Activated CD8-positive, alpha-beta memory T cell treated with anti-CD3 and anti-CD28 coated beads, Interleukin-2, amount 10 ng/mL, durations not matched to agents 7 days and 5 days (primary cell): ENCODE measurements at regions not wholly inside any gene's neighbourhood (a gene's known extent, or its start where the extent isn't known, plus 50 kb on each side); places are given as distances from the start of the nearest gene placed in this dataset.

Experiments used
- ATAC-seq: fragments of 150-1000 bp; cut with Tn5 transposase; one replicate; pipeline ENCODE4 v1.10.0; 2021; ENCODE audit warnings: moderate library complexity
- CTCF ChIA-PET: fragments of 350-600 bp; sonication (Branson Sonifier 250); formaldehyde crosslinking; loops from one replicate; lab custom pipeline; 2021; ENCODE audit warnings: antibody characterized with exemption; lab: Charles Lee
- DNase-seq: peaks from one replicate; pipeline ENCODE4 v3.0.0-alpha.2; 2020
- H3K27ac Mint-ChIP-seq: one replicate; pipeline ENCODE4 v1.8.0; 2021; ENCODE audit warnings: mild to moderate bottlenecking, mixed read lengths
- H3K27me3 Mint-ChIP-seq: one replicate; pipeline ENCODE4 v1.8.0; 2021; ENCODE audit warnings: mixed read lengths
- H3K36me3 Mint-ChIP-seq: one replicate; pipeline ENCODE4 v1.8.0; 2021; ENCODE audit warnings: mild to moderate bottlenecking, mixed read lengths
- H3K4me1 Mint-ChIP-seq: one replicate; pipeline ENCODE4 v1.8.0; 2021; ENCODE audit warnings: mixed read lengths
- H3K4me3 Mint-ChIP-seq: one replicate; pipeline ENCODE4 v1.8.0; 2021; ENCODE audit warnings: mild to moderate bottlenecking, moderate library complexity, mixed read lengths
- H3K9me3 Mint-ChIP-seq: one replicate; pipeline ENCODE4 v1.8.0; 2022; ENCODE audit warnings: low read depth, mixed read lengths

GRCh38 chr2:134104754-134105153, 149.1 kb upstream of the MGAT5 start:
- Mint-ChIP-seq H3K9me3 (no peaks in the 10 kb centered on the region), H3K4me1 (peaks cover 14% of the 10 kb centered on the region), H3K36me3 (peaks cover 1% of the 10 kb centered on the region), H3K27me3 (peaks cover 10% of the 10 kb centered on the region), H3K4me3 (no peak overlapping the region), H3K27ac (no peak overlapping the region)
- DNase-seq (peak; percentile 67), ATAC-seq (peak; percentile 85)
- CTCF ChIA-PET, result interaction anchor here (0.9 to 1.8 kb wide), 3 partner anchors 14 to 307 kb away, joined by 3 to 7 read pairs (median 3); no protein-coding TSS in a partner anchor

- H3K27me3 Mint-ChIP-seq, result peaks cover 8% of the 10 kb centered on the region
These were observed 146.5 kb upstream of the MGAT5 start for GRCh38 chr2:134107402-134107801.

DNA sequence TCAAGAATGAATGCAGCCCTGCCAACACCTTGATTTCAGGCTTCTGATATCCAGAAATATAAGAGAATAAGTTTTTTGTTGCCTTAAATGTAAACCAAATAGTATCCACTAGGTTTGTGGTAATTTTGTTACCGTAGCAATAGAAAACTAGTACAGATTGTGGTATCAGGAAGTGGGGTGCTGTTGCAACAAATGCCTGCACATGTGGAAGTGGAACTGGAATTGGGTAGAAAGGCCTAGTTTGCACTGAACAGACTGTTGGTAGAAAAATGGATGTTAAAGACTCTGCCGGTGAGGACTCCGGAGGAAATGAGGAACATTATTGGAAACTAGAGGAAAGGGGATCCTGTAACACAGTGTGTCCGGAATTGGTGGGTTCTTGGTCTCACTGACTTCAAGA, 145.8 kb upstream of the MGAT5 start:
- Mint-ChIP-seq H3K9me3 (peaks cover 2% of the 10 kb centered on the region), H3K4me1 (peaks cover 14% of the 10 kb centered on the region), H3K36me3 (peaks cover 1% of the 10 kb centered on the region), H3K27ac (no peak overlapping the region), H3K27me3 (peaks cover 7% of the 10 kb centered on the region), H3K4me3 (no peak overlapping the region)
- CTCF ChIA-PET, result interaction anchor here (1.9 kb wide), 1 partner anchor 10 kb away, joined by 6 read pairs; no protein-coding TSS in a partner anchor
- ATAC-seq (no peak), DNase-seq (no peak)

More at GRCh38 chr2:134107402-134107801, 146.5 kb upstream of the MGAT5 start:
- CTCF ChIA-PET, result no interaction called here
- DNase-seq (no peak), ATAC-seq (no peak)
- peaks cover 14% of the 10 kb centered on the region for H3K4me1 Mint-ChIP-seq
- H3K36me3 Mint-ChIP-seq, result peaks cover 1% of the 10 kb centered on the region
- H3K27ac Mint-ChIP-seq, result no peak overlapping the region
- no peak overlapping the region for H3K4me3 Mint-ChIP-seq
- peaks cover 2% of the 10 kb centered on the region for H3K9me3 Mint-ChIP-seq

DNA sequence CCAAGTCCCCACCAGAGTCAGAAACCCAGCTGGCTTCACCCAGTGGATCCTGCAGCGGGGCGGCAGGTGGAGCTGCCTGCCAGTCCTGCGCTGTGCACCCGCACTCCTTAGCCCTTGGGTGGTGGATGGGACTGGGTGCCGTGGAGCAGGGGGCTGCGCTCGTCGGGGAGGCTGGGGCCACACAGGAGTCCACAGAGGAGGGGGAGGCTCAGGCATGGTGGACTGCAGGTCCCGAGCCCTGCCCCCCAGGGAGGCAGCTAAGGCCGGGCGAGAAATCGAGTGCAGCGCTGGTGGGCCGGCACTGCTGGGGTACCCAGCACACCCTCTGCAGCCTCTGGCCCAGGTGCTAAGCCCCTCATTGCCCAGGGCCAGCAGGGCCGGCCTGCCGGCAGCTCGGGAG, 144.6 kb upstream of the MGAT5 start:
- no peak for DNase-seq
- peaks cover 12% of the 10 kb centered on the region for H3K4me1 Mint-ChIP-seq
- peaks cover 2% of the 10 kb centered on the region for H3K9me3 Mint-ChIP-seq
- CTCF ChIA-PET, result interaction anchor here (0.7 to 1.9 kb wide), 4 partner anchors 9 to 303 kb away, joined by 3 to 6 read pairs (median 3); no protein-coding TSS in a partner anchor
- no peak for ATAC-seq
- H3K27me3 Mint-ChIP-seq, result peaks cover 6% of the 10 kb centered on the region
- no peak overlapping the region for H3K4me3 Mint-ChIP-seq
- no peak overlapping the region for H3K27ac Mint-ChIP-seq
- H3K36me3 Mint-ChIP-seq, result peaks cover 1% of the 10 kb centered on the region

GRCh38 chr2:134109725-134110124, 144.1 kb upstream of the MGAT5 start:
- CTCF ChIA-PET, result interaction anchor here (0.6 to 1.9 kb wide), 7 partner anchors 8 to 355 kb away, joined by 3 to 6 read pairs (median 3); no protein-coding TSS in a partner anchor
- Mint-ChIP-seq H3K36me3 (peaks cover 1% of the 10 kb centered on the region), H3K27ac (no peak overlapping the region), H3K9me3 (peaks cover 2% of the 10 kb centered on the region), H3K4me1 (peaks cover 7% of the 10 kb centered on the region), H3K4me3 (no peak overlapping the region), H3K27me3 (peaks cover 6% of the 10 kb centered on the region)
- no peak for ATAC-seq
- no peak for DNase-seq

DNA sequence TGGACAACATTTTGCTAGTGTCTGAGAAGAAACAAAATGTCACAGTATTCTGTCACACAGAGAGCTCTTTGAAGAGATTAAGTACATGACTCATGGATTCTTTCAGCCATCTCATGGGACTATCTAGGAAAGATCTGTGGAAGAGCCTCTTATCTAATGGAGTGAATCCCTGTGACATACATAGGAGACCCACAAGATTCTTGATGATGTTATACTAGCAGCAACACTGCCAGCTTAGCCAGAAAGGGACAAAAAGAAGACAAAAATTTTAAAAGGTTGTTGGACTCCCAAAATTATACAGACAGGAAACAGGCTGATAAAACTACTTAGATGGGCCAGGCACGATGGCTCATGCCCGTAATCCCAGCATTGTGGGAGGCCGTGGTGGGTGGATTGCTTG, 143.3 kb upstream of the MGAT5 start:
- CTCF ChIA-PET, result interaction anchor here (0.6 to 0.9 kb wide), 2 partner anchors 10 to 226 kb away, joined by 3 to 4 read pairs; no protein-coding TSS in a partner anchor
- Mint-ChIP-seq H3K9me3 (peaks cover 2% of the 10 kb centered on the region), H3K27ac (no peak overlapping the region), H3K4me3 (no peak overlapping the region), H3K27me3 (peaks cover 10% of the 10 kb centered on the region), H3K4me1 (peaks cover 2% of the 10 kb centered on the region), H3K36me3 (peaks cover 1% of the 10 kb centered on the region)
- DNase-seq (no peak), ATAC-seq (no peak)

GRCh38 chr2:134117676-134118075, 136.2 kb upstream of the MGAT5 start:
- Mint-ChIP-seq H3K27ac (no peak overlapping the region), H3K4me1 (peaks cover 28% of the 10 kb centered on the region), H3K9me3 (no peaks in the 10 kb centered on the region), H3K36me3 (no peaks in the 10 kb centered on the region), H3K27me3 (peaks cover 17% of the 10 kb centered on the region), H3K4me3 (no peak overlapping the region)
- DNase-seq (no peak), ATAC-seq (no peak)
- CTCF ChIA-PET, result interaction anchor here (1.0 to 8.3 kb wide), 18 partner anchors 9 to 334 kb away, joined by 3 to 109 read pairs (median 6); no protein-coding TSS in a partner anchor

- Mint-ChIP-seq H3K27ac (peak overlapping the region; percentile 92), H3K4me3 (peak overlapping the region; percentile 87), H3K27me3 (peaks cover 14% of the 10 kb centered on the region), H3K9me3 (no peaks in the 10 kb centered on the region), H3K36me3 (no peaks in the 10 kb centered on the region), H3K4me1 (peaks cover 35% of the 10 kb centered on the region)
- DNase-seq (peak; percentile 93), ATAC-seq (peak; percentile 47)
- CTCF ChIA-PET, result interaction anchor here (0.6 to 8.3 kb wide), 38 partner anchors 9 to 597 kb away, joined by 3 to 109 read pairs (median 4); partner anchors contain the start of gene MGAT5
These were observed 135.4 kb upstream of the MGAT5 start for GRCh38 chr2:134118279-134119116.

DNA sequence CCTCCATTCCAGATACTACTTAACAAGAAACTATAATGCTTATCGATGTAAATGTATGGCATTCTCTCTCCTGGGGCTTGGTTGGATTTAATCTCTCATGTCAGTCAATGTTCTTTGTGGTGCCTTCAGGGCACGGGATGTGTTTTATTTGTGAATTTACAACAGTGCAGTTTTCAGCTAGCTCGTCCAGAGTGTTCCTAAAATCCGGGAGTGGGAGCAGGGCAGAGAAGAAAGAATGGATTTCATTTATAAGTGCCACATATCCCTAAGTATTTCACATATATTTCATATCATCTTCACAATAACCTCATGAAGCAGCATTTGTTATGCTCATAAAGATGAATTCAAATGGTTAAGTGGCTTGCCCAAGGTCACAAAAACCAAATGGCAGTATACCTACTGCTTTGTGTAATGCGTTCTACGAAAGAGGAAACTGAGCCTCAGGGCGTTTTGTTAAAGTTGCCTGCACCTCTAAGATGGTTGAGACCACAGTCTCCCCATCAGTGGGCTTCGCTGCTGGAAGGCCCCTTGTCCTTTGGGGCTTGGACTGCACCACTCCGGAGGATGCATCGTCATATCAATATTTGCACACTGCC, 134.7 kb upstream of the MGAT5 start:
- peaks cover 40% of the 10 kb centered on the region for H3K4me1 Mint-ChIP-seq
- peak; percentile 7 for ATAC-seq
- CTCF ChIA-PET, result interaction anchor here (0.6 to 8.3 kb wide), 35 partner anchors 8 to 346 kb away, joined by 3 to 109 read pairs (median 5); partner anchors contain the start of gene MGAT5
- no peaks in the 10 kb centered on the region for H3K36me3 Mint-ChIP-seq
- H3K4me3 Mint-ChIP-seq, result peak overlapping the region; percentile 87
- DNase-seq, result no peak
- peaks cover 14% of the 10 kb centered on the region for H3K27me3 Mint-ChIP-seq
- peak overlapping the region; percentile 92 for H3K27ac Mint-ChIP-seq
- no peaks in the 10 kb centered on the region for H3K9me3 Mint-ChIP-seq

DNA sequence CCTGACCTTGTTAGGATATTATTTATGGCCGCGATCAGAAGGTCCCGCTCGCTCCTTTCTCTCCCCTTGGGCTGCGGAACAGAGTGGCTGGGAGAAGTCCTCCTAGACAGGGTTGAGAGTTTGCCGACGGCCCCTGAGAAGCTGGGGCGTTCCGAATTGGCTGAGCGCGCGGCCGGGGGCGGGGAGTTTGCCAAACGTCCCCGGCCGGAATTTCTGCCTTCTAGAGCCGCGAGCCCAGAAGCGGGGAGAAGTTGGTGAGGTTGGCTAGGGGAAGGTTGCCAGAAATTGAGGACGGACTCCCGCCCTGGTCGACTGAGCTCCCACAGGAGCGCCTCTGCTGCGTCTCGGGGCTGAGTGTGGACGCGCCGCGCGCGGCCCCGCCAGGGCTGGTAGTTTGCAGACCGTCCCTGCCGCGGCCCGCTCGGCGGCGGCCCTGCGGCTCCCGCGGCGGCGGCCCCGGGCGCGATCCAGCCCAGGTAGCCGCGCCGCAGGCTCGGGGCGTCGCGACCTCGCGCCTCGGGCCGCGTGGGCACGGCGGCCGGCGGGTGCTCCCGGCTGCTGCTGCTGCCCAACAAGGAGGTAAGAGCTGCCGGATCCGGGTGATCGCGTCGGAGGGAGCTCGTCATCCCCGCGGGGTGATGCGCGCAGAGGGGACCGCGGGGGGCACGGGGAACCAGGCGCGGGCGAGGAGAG, 134.0 kb upstream of the MGAT5 start:
- peaks cover 42% of the 10 kb centered on the region for H3K4me1 Mint-ChIP-seq
- CTCF ChIA-PET, result interaction anchor here (0.6 to 8.3 kb wide), 17 partner anchors 9 to 331 kb away, joined by 3 to 109 read pairs (median 4); no protein-coding TSS in a partner anchor
- H3K36me3 Mint-ChIP-seq, result no peaks in the 10 kb centered on the region
- no peaks in the 10 kb centered on the region for H3K9me3 Mint-ChIP-seq
- H3K4me3 Mint-ChIP-seq, result peak overlapping the region; percentile 87
- peaks cover 12% of the 10 kb centered on the region for H3K27me3 Mint-ChIP-seq
- DNase-seq, result peak; percentile 88
- peak overlapping the region; percentile 92 for H3K27ac Mint-ChIP-seq
- ATAC-seq, result peak; percentile 78

- DNase-seq, result no peak
- H3K27me3 Mint-ChIP-seq, result peaks cover 10% of the 10 kb centered on the region
- H3K4me3 Mint-ChIP-seq, result peak overlapping the region; percentile 87
- no peak for ATAC-seq
- H3K9me3 Mint-ChIP-seq, result no peaks in the 10 kb centered on the region
- H3K36me3 Mint-ChIP-seq, result no peaks in the 10 kb centered on the region
- H3K27ac Mint-ChIP-seq, result no peak overlapping the region
- peaks cover 43% of the 10 kb centered on the region for H3K4me1 Mint-ChIP-seq
- CTCF ChIA-PET, result interaction anchor here (0.6 to 8.3 kb wide), 17 partner anchors 8 to 331 kb away, joined by 3 to 109 read pairs (median 4); no protein-coding TSS in a partner anchor
These were observed 133.5 kb upstream of the MGAT5 start for GRCh38 chr2:134120406-134120732.

DNA sequence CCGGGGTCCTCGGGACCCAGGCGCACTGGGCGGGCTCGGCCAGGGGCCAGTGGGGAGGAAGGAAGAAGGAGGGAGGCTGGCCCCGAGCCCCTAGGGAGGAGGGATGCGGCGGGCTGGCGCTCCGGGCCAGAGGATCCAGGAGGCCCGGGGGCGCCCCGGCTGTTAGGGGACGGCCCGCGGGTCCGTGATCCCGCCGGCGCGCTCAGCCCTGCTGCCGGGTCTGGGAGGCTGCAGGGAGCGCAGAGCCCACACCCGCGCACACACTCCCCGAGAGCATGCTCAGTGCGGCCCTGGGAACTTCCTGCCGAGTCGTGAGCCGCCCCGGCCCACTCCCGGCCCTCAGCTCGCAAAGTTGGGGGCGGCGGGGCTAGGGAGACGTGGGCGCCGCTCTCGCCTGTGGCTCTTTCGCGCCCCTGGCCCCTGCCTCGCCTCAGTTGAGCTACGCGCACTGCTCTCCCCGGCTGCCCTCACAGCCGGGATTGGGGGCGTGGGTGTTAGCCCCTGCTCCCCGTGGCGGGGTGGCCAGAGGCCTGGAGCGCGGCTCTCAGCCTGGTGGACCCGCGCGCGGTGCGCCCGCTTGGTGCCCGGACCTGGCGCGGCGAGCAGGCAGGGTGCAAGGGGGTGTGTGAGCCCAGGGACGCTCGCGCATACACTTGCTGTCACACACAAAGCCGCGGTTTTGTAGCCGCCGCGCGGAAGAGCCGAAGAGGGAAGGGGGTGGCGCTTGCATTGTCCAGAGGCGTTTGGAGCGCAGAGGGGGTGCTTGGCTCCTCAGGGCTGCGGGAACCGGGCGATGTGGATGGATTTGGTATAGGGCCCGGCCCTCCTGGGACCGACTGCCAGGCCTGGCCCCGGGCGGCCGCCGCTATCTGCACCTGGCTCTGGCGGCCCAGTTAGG, 132.9 kb upstream of the MGAT5 start:
- Mint-ChIP-seq H3K4me1 (peaks cover 45% of the 10 kb centered on the region), H3K27ac (no peak overlapping the region), H3K4me3 (peak overlapping the region; percentile 87), H3K9me3 (no peaks in the 10 kb centered on the region), H3K36me3 (peaks cover under 1% of the 10 kb centered on the region), H3K27me3 (peaks cover 10% of the 10 kb centered on the region)
- DNase-seq (peak; percentile 69), ATAC-seq (peak; percentile 70)
- CTCF ChIA-PET, result interaction anchor here (0.6 to 8.3 kb wide), 13 partner anchors 8 to 330 kb away, joined by 3 to 109 read pairs (median 4); no protein-coding TSS in a partner anchor
